HEK293 (cell line): ENCODE measurements at regions not wholly inside any gene's neighbourhood (a gene's known extent, or its start where the extent isn't known, plus 50 kb on each side); places are given as distances from the start of the nearest gene placed in this dataset.

Experiments
- CTCF ChIA-PET: fragments of 350-600 bp; formaldehyde crosslinking; extraction: SDS; loops from one replicate; lab custom pipeline; 2021; ENCODE audit warnings: antibody characterized with exemption; lab: Yijun Ruan, JAX
- POLR2A ChIA-PET: fragments of 300-600 bp; formaldehyde crosslinking; extraction: SDS; loops from one replicate; lab custom pipeline; 2020; ENCODE audit warnings: antibody characterized with exemption, inconsistent platforms; lab: Yijun Ruan, JAX
- H3K27ac ChIP-seq: fragments of 200-500 bp; sonication (Bioruptor generic); 2 replicates; pipeline ENCODE4 v1.5.1; 2014; ENCODE audit warnings: low read depth, low read length, control low read depth, inconsistent platforms; ENCODE audit errors: extremely low read depth
- H3K36me3 ChIP-seq, 2 experiments: fragments of 200-500 bp in 1 of 2; sonication (Bioruptor generic) in 1 of 2; 1 replicate in 1 of 2; 2 replicates in 1 of 2; pipeline ENCODE4 v1.5.1; 2014 to 2017; ENCODE audit warnings: inconsistent platforms in 2 of 2, low read length in 2 of 2; ENCODE audit not compliant: control insufficient read depth in 2 of 2, insufficient read depth in 1 of 2
- H3K4me1 ChIP-seq: fragments of 200-500 bp; sonication (Bioruptor generic); 2 replicates; pipeline ENCODE4 v1.5.1; 2014; ENCODE audit warnings: mild to moderate bottlenecking, low read length, inconsistent platforms; ENCODE audit not compliant: control insufficient read depth, insufficient read depth
- H3K4me3 ChIP-seq: 2 replicates; pipeline ENCODE4 v1.5.1; 2011; ENCODE audit warnings: low read depth, mild to moderate bottlenecking, control low read depth, low read length, moderate library complexity
- H3K9me3 ChIP-seq: fragments of 200-500 bp; sonication (Bioruptor generic); 2 replicates; pipeline ENCODE4 v1.5.1; 2014; ENCODE audit warnings: low read depth, low read length, inconsistent platforms; ENCODE audit not compliant: control insufficient read depth, insufficient read depth
- GLIS2 ChIP-seq: fragments of 450-650 bp; formaldehyde crosslinking; IDR thresholded peaks from 2 replicates; pipeline ENCODE4 v1.5.1; 2016; ENCODE audit warnings: missing biosample characterization, missing genetic modification characterization
- KLF1 ChIP-seq: fragments of 450-650 bp; formaldehyde crosslinking; IDR thresholded peaks from 2 replicates; pipeline ENCODE4 v1.5.1; 2016; ENCODE audit warnings: missing biosample characterization, missing genetic modification characterization
- KLF8 ChIP-seq: fragments of 450-650 bp; formaldehyde crosslinking; IDR thresholded peaks from 2 replicates; pipeline ENCODE4 v1.5.1; 2016; ENCODE audit warnings: missing biosample characterization, missing genetic modification characterization
- MYNN ChIP-seq: fragments of 450-650 bp; formaldehyde crosslinking; IDR thresholded peaks from 2 replicates; pipeline ENCODE4 v1.5.1; 2016; ENCODE audit warnings: missing biosample characterization, missing genetic modification characterization, borderline replicate concordance
- SCRT1 ChIP-seq: fragments of 450-650 bp; formaldehyde crosslinking; IDR thresholded peaks from 2 replicates; pipeline ENCODE4 v1.5.1; 2016; ENCODE audit warnings: missing biosample characterization, missing genetic modification characterization, borderline replicate concordance
- TRIM28 ChIP-seq: IDR thresholded peaks from 2 replicates; pipeline ENCODE4 v1.6.1; 2011; ENCODE audit warnings: low read length, control low read depth, borderline replicate concordance
- ZNF155 ChIP-seq: fragments of 450-650 bp; formaldehyde crosslinking; IDR thresholded peaks from 2 replicates; pipeline ENCODE4 v1.5.1; 2016; ENCODE audit warnings: missing biosample characterization, missing genetic modification characterization
- ZNF274 ChIP-seq, 2 experiments: fragments of 200-500 bp in 1 of 2; fragments of 450-650 bp in 1 of 2; sonication (Bioruptor generic) in 1 of 2; formaldehyde crosslinking in 1 of 2; IDR thresholded peaks; 2 replicates each; pipeline versions ENCODE4 v1.5.1 to v1.6.1; 2014 to 2016; ENCODE audit warnings: borderline replicate concordance in 1 of 2, inconsistent platforms in 1 of 2, low read length in 1 of 2, missing biosample characterization in 1 of 2, missing genetic modification characterization in 1 of 2
- ZNF37A ChIP-seq: fragments of 450-650 bp; IDR thresholded peaks from 2 replicates; pipeline ENCODE4 v1.5.1; 2018; ENCODE audit warnings: missing biosample characterization, missing genetic modification characterization
- ZNF548 ChIP-seq: fragments of 450-650 bp; formaldehyde crosslinking; IDR thresholded peaks from 2 replicates; pipeline ENCODE4 v1.5.1; 2016; ENCODE audit warnings: missing biosample characterization, missing genetic modification characterization
- ZNF596 ChIP-seq: fragments of 450-650 bp; IDR thresholded peaks from 2 replicates; pipeline ENCODE4 v1.5.0; 2018; ENCODE audit warnings: missing biosample characterization, mild to moderate bottlenecking, missing genetic modification characterization, moderate library complexity
- ZNF76 ChIP-seq: fragments of 450-650 bp; formaldehyde crosslinking; IDR thresholded peaks from 2 replicates; pipeline ENCODE4; 2016; ENCODE audit warnings: low read depth, missing biosample characterization, missing genetic modification characterization, borderline replicate concordance
- ZSCAN5A ChIP-seq: fragments of 450-650 bp; formaldehyde crosslinking; IDR thresholded peaks from 2 replicates; pipeline ENCODE4 v1.5.1; 2016; ENCODE audit warnings: missing biosample characterization, missing genetic modification characterization
- TF ChIP-seq, protein P1 (sequence below): fragments of 450-650 bp; formaldehyde crosslinking; conservative IDR thresholded peaks from 2 replicates; pipeline ENCODE4 v1.5.1; 2016; ENCODE audit warnings: low read depth, missing biosample characterization, missing genetic modification characterization

DNA sequence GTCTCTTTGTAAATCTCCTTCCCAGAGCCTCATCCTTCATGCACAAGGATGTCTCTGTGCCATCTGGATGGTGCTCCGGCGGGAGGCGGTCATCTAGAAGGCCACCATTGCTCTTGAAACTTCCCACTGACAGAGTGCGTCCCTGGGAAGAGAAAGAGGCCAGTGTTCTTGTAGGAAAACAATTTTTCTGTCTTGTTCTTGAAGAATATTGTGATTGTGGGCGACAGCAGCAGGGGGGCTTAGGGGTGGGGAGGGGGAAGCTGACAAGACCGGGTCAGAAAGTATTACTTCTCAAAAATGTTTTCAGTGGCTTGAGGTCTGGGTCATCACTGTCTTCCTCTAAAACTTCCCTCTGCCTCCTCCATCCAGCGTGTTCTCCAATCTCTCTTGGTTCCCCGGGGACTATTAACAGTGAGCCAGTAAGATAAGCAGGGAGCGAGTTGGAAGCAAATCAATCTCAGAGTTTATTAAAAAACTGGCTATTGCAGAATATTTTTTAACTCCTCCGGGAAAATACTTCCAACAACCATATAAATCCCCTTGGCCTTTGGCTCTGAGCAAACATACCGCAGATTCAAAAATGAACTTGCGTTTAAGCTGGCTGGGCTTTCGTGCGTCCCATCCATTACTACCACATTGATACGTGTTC lies 597.8 kb upstream of the MGMT start:
- Histone ChIP-seq H3K4me3 (no peak overlapping the region), H3K36me3 (no peaks in the 10 kb centered on the region), H3K9me3 (no peaks in the 10 kb centered on the region), H3K4me1 (no peaks in the 10 kb centered on the region), H3K27ac (no peak overlapping the region)
- ChIA-PET POLR2A (no interaction called here), CTCF (no interaction called here)
- TF ChIP-seq ZNF274 (IDR thresholded peaks at IDR 0.05; ENCODE audit: low read length) (no peak), ZNF274 (tag by site-specific recombination; IDR thresholded peaks at IDR 0.05; ENCODE audit: borderline replicate concordance) (no peak), ZNF548 (no peak), KLF1 (tag by site-specific recombination) (no peak), MYNN (tag by site-specific recombination) (no peak), ZNF76 (tag by site-specific recombination) (no peak), SCRT1 (tag by site-specific recombination) (no peak), ZNF155 (tag by site-specific recombination) (no peak)
- TF ChIP-seq, protein P1, sequence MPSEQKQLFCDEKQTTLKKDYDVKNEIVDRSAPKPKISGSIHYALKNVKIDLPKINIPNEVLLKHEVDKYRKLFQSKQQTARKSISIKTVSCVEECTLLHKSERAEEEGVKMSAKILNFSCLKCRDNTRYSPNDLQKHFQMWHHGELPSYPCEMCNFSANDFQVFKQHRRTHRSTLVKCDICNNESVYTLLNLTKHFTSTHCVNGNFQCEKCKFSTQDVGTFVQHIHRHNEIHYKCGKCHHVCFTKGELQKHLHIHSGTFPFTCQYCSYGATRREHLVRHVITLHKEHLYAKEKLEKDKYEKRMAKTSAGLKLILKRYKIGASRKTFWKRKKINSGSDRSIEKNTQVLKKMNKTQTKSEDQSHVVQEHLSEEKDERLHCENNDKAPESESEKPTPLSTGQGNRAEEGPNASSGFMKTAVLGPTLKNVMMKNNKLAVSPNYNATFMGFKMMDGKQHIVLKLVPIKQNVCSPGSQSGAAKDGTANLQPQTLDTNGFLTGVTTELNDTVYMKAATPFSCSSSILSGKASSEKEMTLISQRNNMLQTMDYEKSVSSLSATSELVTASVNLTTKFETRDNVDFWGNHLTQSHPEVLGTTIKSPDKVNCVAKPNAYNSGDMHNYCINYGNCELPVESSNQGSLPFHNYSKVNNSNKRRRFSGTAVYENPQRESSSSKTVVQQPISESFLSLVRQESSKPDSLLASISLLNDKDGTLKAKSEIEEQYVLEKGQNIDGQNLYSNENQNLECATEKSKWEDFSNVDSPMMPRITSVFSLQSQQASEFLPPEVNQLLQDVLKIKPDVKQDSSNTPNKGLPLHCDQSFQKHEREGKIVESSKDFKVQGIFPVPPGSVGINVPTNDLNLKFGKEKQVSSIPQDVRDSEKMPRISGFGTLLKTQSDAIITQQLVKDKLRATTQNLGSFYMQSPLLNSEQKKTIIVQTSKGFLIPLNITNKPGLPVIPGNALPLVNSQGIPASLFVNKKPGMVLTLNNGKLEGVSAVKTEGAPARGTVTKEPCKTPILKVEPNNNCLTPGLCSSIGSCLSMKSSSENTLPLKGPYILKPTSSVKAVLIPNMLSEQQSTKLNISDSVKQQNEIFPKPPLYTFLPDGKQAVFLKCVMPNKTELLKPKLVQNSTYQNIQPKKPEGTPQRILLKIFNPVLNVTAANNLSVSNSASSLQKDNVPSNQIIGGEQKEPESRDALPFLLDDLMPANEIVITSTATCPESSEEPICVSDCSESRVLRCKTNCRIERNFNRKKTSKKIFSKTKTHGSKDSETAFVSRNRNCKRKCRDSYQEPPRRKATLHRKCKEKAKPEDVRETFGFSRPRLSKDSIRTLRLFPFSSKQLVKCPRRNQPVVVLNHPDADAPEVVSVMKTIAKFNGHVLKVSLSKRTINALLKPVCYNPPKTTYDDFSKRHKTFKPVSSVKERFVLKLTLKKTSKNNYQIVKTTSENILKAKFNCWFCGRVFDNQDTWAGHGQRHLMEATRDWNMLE (tag by site-specific recombination): no peak

DNA sequence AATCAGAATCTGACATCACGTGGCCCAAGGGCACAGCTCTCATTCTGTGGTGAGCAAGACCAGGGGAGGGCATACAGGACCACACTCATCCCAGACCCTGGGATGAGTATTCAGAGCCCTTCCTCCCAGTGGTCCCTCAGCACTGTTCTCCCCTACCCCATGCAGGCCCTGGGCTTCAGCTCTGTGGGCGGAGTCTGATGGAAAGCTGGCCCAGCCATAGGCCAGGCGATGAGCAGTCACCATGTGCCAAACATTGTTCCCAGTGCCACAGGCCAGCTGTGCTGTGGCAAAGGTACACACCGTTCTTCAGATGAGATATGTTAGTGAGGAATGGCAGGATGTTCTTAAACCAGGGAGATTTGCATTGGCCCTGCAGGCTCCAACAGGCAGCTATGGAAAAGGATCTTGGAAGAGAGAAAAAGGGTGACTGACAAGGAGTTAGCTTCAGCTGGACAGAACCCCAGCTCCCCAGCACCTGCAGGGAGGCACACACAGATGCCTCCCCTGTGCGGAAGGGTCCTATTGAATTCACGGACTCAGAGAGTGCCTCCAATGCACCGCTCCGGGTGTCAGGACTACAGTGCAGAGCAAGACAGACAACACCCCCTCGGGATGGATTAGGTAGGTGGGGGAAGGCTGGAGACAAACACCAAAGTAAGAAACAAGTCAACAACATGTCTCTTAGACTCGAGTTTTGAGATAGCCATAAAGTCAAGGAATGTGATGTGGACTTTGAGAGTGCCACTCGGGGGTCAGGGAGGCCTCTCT lies 596.0 kb upstream of the MGMT start:
- no peak overlapping the region for H3K4me3 ChIP-seq
- no peak for TF ChIP-seq KLF8 (tag by site-specific recombination)
- TF ChIP-seq TRIM28: no peak
- TF ChIP-seq ZSCAN5A: no peak
- TF ChIP-seq ZNF596 (tag by site-specific recombination): no peak
- no peak for TF ChIP-seq ZNF37A (tag by site-specific recombination)
- no peak for TF ChIP-seq GLIS2 (tag by site-specific recombination)
- ChIA-PET POLR2A (no interaction called here), CTCF (no interaction called here)
- H3K9me3 ChIP-seq: no peaks in the 10 kb centered on the region
- no peaks in the 10 kb centered on the region for H3K36me3 ChIP-seq
- no peaks in the 10 kb centered on the region for H3K4me1 ChIP-seq
- H3K27ac ChIP-seq: no peak overlapping the region
